Muscle of back (tissue), 3 donors: ENCODE measurements at regions not wholly inside any gene's neighbourhood (a gene's known extent, or its start where the extent isn't known, plus 50 kb on each side); places are given as distances from the start of the nearest gene placed in this dataset.

ENCODE experiments used
- DNase-seq, 3 donors: peaks; one replicate each; pipeline versions ENCODE4 v3.0.0 to v3.0.0-alpha.2; 2013

GRCh38 chr9:16954040-16954439 lies 83.6 kb upstream of the BNC2 start:
- no peak for DNase-seq

- DNase-seq, result no peak
These were observed 81.0 kb upstream of the BNC2 start for GRCh38 chr9:16951502-16951901.

GRCh38 chr9:16950051-16950450 lies 79.6 kb upstream of the BNC2 start:
- DNase-seq, result no peak

- no peak for DNase-seq
These were observed 60.1 kb upstream of the BNC2 start for GRCh38 chr9:16930578-16930977.

GRCh38 chr9:16928179-16928945 lies 57.9 kb upstream of the BNC2 start:
- no peak for DNase-seq

GRCh38 chr9:16925426-16925825 lies 55.0 kb upstream of the BNC2 start:
- no peak for DNase-seq

GRCh38 chr9:16924311-16924915 lies 53.9 kb upstream of the BNC2 start:
- no peak for DNase-seq

- no peak for DNase-seq
These were observed 51.4 kb upstream of the BNC2 start for GRCh38 chr9:16921855-16922254.
